ENCODE measurements at regions not wholly inside any gene's neighbourhood (a gene's known extent, or its start where the extent isn't known, plus 50 kb on each side); places are given as distances from the start of the nearest gene placed in this dataset.
A peak's percentile ranks its signal among the peaks of the same experiment; 100 is the strongest.

- BruUV-seq (replicated peaks) = no TSS peak
- H3K9me3 ChIP-seq (replicated peaks; ENCODE audit: control insufficient read depth, insufficient read depth, low read length) = no peaks in the 10 kb centered on the region
- H4K20me1 ChIP-seq (replicated peaks; ENCODE audit: control insufficient read depth, extremely low read depth, insufficient read depth, low read length) = no peaks in the 10 kb centered on the region
- CTCF ChIA-PET = interaction anchor here (1.1 to 1.2 kb wide), 2 partner anchors 9 to 21 kb away, joined by 3 to 6 read pairs; no protein-coding TSS in a partner anchor
- no peak overlapping the region for H3K9ac ChIP-seq (replicated peaks; ENCODE audit: extremely low read depth, insufficient read depth, low read length)
- H3K36me3 ChIP-seq (ENCODE audit: control insufficient read depth in 2 of 2, extremely low read depth in 1 of 2, insufficient read depth in 2 of 2, low read length in 2 of 2) = peaks cover 3 to 12% of the 10 kb centered on the region in 2 experiments
- FAIRE-seq (no peak), DNase-seq (ENCODE audit: low read depth, low spot score) (no peak)
- H3K4me3 ChIP-seq (replicated peaks in 1 of 3; ENCODE audit: insufficient read depth in 1 of 3, low read depth in 1 of 3, low read length in 3 of 3) = no peak overlapping the region
- H2AFZ ChIP-seq (ENCODE audit: low read depth, low read length) = no peak overlapping the region
- peaks cover 16% of the 10 kb centered on the region for H3K4me1 ChIP-seq (ENCODE audit: control insufficient read depth, extremely low read depth, insufficient read depth, low read length)
- no peaks in the 10 kb centered on the region for H3K27me3 ChIP-seq (ENCODE audit: control insufficient read depth in 2 of 2, insufficient read depth in 2 of 2, low read length in 2 of 2)
- no peaks in the 10 kb centered on the region for H3K9me1 ChIP-seq (replicated peaks; ENCODE audit: control insufficient read depth, extremely low read depth, insufficient read depth, low read length)
- intact Hi-C loops (cut with micrococcal nuclease) = no loop called here
- dilution Hi-C loops (cut with MboI; ENCODE audit: extremely low pct_ligation_motif_present, low sequenced_read_pairs) = no loop called here
- peaks cover 63% of the 10 kb centered on the region for H3K79me2 ChIP-seq (ENCODE audit: control insufficient read depth, insufficient read depth, low read length)
- no peak for TF ChIP-seq EZH2 (IDR thresholded peaks at IDR 0.05; ENCODE audit: borderline replicate concordance, low read depth, low read length, severe bottlenecking)
- no peak for TF ChIP-seq POLR2AphosphoS5 (IDR thresholded peaks at IDR 0.05; ENCODE audit: insufficient read depth, low read depth, low read length)
- no peak for TF ChIP-seq POLR2A (IDR thresholded peaks at IDR 0.05; ENCODE audit: low read depth, low read length)
- TF ChIP-seq FOS (IDR thresholded peaks at IDR 0.05; ENCODE audit: borderline replicate concordance, insufficient read depth, low read length) = no peak
- POLR2A ChIA-PET = no interaction called here
- peak overlapping the region; percentile 12 for H3K27ac ChIP-seq (ENCODE audit: insufficient read depth, low read depth, low read length)
- H3K4me2 ChIP-seq (ENCODE audit: insufficient read depth, low read length) = no peak overlapping the region
Observed at GRCh38 chr3:141421186-141421585, 52.9 kb downstream of the ZBTB38 start.

GRCh38 chr3:141421639-141422319, 53.5 kb downstream of the ZBTB38 start:
- peaks cover 20% of the 10 kb centered on the region for H3K4me1 ChIP-seq (ENCODE audit: control insufficient read depth, extremely low read depth, insufficient read depth, low read length)
- POLR2A ChIA-PET = no interaction called here
- CTCF ChIA-PET = interaction anchor here (1.2 kb wide), 1 partner anchor 10 kb away, joined by 3 read pairs; no protein-coding TSS in a partner anchor
- no peak overlapping the region for H3K4me3 ChIP-seq (replicated peaks in 1 of 3; ENCODE audit: insufficient read depth in 1 of 3, low read depth in 1 of 3, low read length in 3 of 3)
- no peaks in the 10 kb centered on the region for H4K20me1 ChIP-seq (replicated peaks; ENCODE audit: control insufficient read depth, extremely low read depth, insufficient read depth, low read length)
- H3K4me2 ChIP-seq (ENCODE audit: insufficient read depth, low read length) = no peak overlapping the region
- intact Hi-C loops (cut with micrococcal nuclease) (no loop called here), dilution Hi-C loops (cut with MboI; ENCODE audit: extremely low pct_ligation_motif_present, low sequenced_read_pairs) (no loop called here)
- peak overlapping the region; percentile 12 for H3K27ac ChIP-seq (ENCODE audit: insufficient read depth, low read depth, low read length)
- TF ChIP-seq, protein P1, sequence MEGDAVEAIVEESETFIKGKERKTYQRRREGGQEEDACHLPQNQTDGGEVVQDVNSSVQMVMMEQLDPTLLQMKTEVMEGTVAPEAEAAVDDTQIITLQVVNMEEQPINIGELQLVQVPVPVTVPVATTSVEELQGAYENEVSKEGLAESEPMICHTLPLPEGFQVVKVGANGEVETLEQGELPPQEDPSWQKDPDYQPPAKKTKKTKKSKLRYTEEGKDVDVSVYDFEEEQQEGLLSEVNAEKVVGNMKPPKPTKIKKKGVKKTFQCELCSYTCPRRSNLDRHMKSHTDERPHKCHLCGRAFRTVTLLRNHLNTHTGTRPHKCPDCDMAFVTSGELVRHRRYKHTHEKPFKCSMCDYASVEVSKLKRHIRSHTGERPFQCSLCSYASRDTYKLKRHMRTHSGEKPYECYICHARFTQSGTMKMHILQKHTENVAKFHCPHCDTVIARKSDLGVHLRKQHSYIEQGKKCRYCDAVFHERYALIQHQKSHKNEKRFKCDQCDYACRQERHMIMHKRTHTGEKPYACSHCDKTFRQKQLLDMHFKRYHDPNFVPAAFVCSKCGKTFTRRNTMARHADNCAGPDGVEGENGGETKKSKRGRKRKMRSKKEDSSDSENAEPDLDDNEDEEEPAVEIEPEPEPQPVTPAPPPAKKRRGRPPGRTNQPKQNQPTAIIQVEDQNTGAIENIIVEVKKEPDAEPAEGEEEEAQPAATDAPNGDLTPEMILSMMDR (IDR thresholded peaks at IDR 0.05; ENCODE audit: extremely low read depth in 1 of 2, insufficient read depth in 1 of 2, low read depth in 1 of 2, low read length in 2 of 2) = no peak
- no peak for TF ChIP-seq FOS (IDR thresholded peaks at IDR 0.05; ENCODE audit: borderline replicate concordance, insufficient read depth, low read length)
- TF ChIP-seq POLR2AphosphoS5 (IDR thresholded peaks at IDR 0.05; ENCODE audit: insufficient read depth, low read depth, low read length) = no peak
- no peak for TF ChIP-seq JUN (IDR thresholded peaks at IDR 0.05; ENCODE audit: borderline replicate concordance, insufficient read depth, insufficient read length, low read depth)
- TF ChIP-seq MAX (IDR thresholded peaks at IDR 0.05; ENCODE audit: insufficient read depth, insufficient read length) = no peak
- TF ChIP-seq POLR2A (IDR thresholded peaks at IDR 0.05; ENCODE audit: low read depth, low read length) = no peak
- H3K9ac ChIP-seq (replicated peaks; ENCODE audit: extremely low read depth, insufficient read depth, low read length) = no peak overlapping the region
- FAIRE-seq (peak; percentile 26), DNase-seq (ENCODE audit: low read depth, low spot score) (no peak)
- BruUV-seq (replicated peaks) = no TSS peak
- no peak overlapping the region for H2AFZ ChIP-seq (ENCODE audit: low read depth, low read length)
- no peaks in the 10 kb centered on the region for H3K9me3 ChIP-seq (replicated peaks; ENCODE audit: control insufficient read depth, insufficient read depth, low read length)
- H3K9me1 ChIP-seq (replicated peaks; ENCODE audit: control insufficient read depth, extremely low read depth, insufficient read depth, low read length) = no peaks in the 10 kb centered on the region
- H3K27me3 ChIP-seq (ENCODE audit: control insufficient read depth in 2 of 2, insufficient read depth in 2 of 2, low read length in 2 of 2) = no peaks in the 10 kb centered on the region
- peaks cover 60% of the 10 kb centered on the region for H3K79me2 ChIP-seq (ENCODE audit: control insufficient read depth, insufficient read depth, low read length)
- H3K36me3 ChIP-seq (ENCODE audit: control insufficient read depth in 2 of 2, extremely low read depth in 1 of 2, insufficient read depth in 2 of 2, low read length in 2 of 2) = peaks cover 3 to 12% of the 10 kb centered on the region in 2 experiments

Data from endothelial cell of umbilical vein (primary cell).